Vagina (tissue), 2 donors: ENCODE measurements at regions not wholly inside any gene's neighbourhood (a gene's known extent, or its start where the extent isn't known, plus 50 kb on each side); places are given as distances from the start of the nearest gene placed in this dataset.

Experiments used
- POLR2A ChIP-seq, 2 donors: fragments of 450-650 bp; IDR thresholded peaks; one replicate each; pipeline ENCODE4 v1.6.1; 2017; ENCODE audit warnings: antibody characterized with exemption in 2 of 2, mild to moderate bottlenecking in 2 of 2, moderate library complexity in 2 of 2
- POLR2AphosphoS5 ChIP-seq, 2 donors: sonication (generic); formaldehyde crosslinking; IDR thresholded peaks; one replicate each; pipeline ENCODE4 v1.9.0; 2017; ENCODE audit warnings: antibody characterized with exemption in 2 of 2, mild to moderate bottlenecking in 2 of 2, low read depth in 1 of 2; ENCODE audit not compliant: insufficient read depth in 1 of 2
- TF ChIP-seq, protein P1 (sequence below), 3 experiments: fragments of 450-650 bp in 2 of 3; fragments of 200-600 bp in 1 of 3; sonication (generic) in 1 of 3; IDR thresholded peaks; one replicate each; pipeline ENCODE4 v1.5.1; 2017 to 2019; ENCODE audit warnings: antibody characterized with exemption in 3 of 3, mild to moderate bottlenecking in 2 of 3, moderate library complexity in 2 of 3

- TF ChIP-seq, protein P1, sequence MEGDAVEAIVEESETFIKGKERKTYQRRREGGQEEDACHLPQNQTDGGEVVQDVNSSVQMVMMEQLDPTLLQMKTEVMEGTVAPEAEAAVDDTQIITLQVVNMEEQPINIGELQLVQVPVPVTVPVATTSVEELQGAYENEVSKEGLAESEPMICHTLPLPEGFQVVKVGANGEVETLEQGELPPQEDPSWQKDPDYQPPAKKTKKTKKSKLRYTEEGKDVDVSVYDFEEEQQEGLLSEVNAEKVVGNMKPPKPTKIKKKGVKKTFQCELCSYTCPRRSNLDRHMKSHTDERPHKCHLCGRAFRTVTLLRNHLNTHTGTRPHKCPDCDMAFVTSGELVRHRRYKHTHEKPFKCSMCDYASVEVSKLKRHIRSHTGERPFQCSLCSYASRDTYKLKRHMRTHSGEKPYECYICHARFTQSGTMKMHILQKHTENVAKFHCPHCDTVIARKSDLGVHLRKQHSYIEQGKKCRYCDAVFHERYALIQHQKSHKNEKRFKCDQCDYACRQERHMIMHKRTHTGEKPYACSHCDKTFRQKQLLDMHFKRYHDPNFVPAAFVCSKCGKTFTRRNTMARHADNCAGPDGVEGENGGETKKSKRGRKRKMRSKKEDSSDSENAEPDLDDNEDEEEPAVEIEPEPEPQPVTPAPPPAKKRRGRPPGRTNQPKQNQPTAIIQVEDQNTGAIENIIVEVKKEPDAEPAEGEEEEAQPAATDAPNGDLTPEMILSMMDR (IDR thresholded peaks at IDR 0.05), result no peak
- no peak for TF ChIP-seq POLR2A (IDR thresholded peaks at IDR 0.05)
- no peak for TF ChIP-seq POLR2AphosphoS5 (IDR thresholded peaks at IDR 0.05; ENCODE audit: insufficient read depth in 1 of 2, low read depth in 1 of 2)
Measured at GRCh38 chr12:78473561-78473960, 391.0 kb upstream of the SYT1 start.
